GM12872 (cell line): ENCODE measurements at regions not wholly inside any gene's neighbourhood (a gene's known extent, or its start where the extent isn't known, plus 50 kb on each side); places are given as distances from the start of the nearest gene placed in this dataset.

ENCODE experiments used
- TF ChIP-seq, protein P1 (sequence below): IDR thresholded peaks from 3 replicates; pipeline ENCODE4 v1.5.1; 2011; ENCODE audit warnings: low read depth, mild to moderate bottlenecking, low read length, moderate library complexity; ENCODE audit not compliant: insufficient read depth

DNA sequence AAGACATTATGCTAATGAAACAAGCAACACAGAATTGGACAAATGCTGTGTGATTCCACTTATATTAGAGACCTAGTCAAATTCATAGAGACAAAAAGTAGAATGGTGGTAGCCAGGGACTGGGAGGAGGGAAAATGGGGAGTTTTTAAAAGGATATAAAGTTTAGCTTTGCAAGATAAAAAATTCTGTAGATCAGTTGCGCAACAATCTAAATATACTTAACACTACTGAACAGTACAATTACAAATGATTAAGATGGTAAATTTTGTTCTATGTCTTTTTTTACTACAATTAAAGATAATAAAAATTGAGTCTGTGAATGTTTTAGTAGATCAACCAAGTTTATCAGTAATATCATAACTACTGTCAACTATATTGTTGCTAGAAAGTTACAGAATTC lies 340.1 kb upstream of the PDZRN3 start:
- TF ChIP-seq, protein P1, sequence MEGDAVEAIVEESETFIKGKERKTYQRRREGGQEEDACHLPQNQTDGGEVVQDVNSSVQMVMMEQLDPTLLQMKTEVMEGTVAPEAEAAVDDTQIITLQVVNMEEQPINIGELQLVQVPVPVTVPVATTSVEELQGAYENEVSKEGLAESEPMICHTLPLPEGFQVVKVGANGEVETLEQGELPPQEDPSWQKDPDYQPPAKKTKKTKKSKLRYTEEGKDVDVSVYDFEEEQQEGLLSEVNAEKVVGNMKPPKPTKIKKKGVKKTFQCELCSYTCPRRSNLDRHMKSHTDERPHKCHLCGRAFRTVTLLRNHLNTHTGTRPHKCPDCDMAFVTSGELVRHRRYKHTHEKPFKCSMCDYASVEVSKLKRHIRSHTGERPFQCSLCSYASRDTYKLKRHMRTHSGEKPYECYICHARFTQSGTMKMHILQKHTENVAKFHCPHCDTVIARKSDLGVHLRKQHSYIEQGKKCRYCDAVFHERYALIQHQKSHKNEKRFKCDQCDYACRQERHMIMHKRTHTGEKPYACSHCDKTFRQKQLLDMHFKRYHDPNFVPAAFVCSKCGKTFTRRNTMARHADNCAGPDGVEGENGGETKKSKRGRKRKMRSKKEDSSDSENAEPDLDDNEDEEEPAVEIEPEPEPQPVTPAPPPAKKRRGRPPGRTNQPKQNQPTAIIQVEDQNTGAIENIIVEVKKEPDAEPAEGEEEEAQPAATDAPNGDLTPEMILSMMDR, result no peak

GRCh38 chr3:73955494-73956070 lies 330.8 kb upstream of the PDZRN3 start:
- TF ChIP-seq, protein P1, result no peak

GRCh38 chr3:73954506-73954905 lies 329.8 kb upstream of the PDZRN3 start:
- TF ChIP-seq, protein P1, result no peak

- TF ChIP-seq, protein P1, result no peak
Measured at GRCh38 chr3:73952781-73953180, 328.0 kb upstream of the PDZRN3 start.

- TF ChIP-seq, protein P1, result no peak
Measured at GRCh38 chr3:73950865-73951558, 326.3 kb upstream of the PDZRN3 start.

DNA sequence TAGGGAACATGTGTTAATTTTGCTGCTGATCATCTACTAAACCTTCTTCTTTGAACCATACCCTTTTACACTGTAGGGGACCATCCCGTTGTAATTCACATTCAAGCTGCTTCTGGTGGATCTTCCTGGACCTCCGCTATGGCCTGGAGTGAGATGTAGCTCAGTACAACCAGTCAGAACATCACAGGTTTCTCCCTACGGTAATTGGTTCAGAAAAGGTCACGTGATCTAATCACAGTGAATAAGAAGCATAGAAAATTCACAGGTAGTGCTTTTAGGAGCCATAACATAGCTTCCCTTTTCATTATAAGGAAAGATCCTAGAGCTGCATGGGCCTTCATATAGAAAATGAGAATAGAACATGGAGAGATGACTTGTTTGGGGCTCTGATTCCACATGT lies 320.8 kb upstream of the PDZRN3 start:
- TF ChIP-seq, protein P1, result no peak

- TF ChIP-seq, protein P1, result no peak
Measured at GRCh38 chr3:73939985-73940384, 315.2 kb upstream of the PDZRN3 start.
